ENCODE measurements at regions not wholly inside any gene's neighbourhood (a gene's known extent, or its start where the extent isn't known, plus 50 kb on each side); places are given as distances from the start of the nearest gene placed in this dataset.

DNA sequence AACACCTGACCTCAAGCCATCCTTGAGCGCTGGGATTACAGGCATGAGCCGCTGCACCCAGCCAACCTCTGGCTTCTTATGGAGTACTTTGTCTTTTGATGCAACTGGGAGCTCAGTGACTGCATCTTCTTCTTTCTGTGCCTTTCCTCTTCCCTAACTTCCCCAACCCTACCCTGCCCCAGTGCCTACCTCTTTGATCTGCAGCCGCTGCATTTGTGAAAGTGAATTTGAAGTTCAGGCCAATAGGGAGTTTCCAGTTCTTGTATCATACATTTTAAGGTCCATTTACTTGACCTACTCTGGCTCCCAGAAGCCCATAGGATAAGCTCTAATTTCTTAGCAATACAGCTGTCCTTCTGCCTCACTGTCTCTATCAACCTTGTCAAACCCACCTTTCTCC is 52.2 kb downstream of the KCNC4 start:
- TF ChIP-seq, protein P1, sequence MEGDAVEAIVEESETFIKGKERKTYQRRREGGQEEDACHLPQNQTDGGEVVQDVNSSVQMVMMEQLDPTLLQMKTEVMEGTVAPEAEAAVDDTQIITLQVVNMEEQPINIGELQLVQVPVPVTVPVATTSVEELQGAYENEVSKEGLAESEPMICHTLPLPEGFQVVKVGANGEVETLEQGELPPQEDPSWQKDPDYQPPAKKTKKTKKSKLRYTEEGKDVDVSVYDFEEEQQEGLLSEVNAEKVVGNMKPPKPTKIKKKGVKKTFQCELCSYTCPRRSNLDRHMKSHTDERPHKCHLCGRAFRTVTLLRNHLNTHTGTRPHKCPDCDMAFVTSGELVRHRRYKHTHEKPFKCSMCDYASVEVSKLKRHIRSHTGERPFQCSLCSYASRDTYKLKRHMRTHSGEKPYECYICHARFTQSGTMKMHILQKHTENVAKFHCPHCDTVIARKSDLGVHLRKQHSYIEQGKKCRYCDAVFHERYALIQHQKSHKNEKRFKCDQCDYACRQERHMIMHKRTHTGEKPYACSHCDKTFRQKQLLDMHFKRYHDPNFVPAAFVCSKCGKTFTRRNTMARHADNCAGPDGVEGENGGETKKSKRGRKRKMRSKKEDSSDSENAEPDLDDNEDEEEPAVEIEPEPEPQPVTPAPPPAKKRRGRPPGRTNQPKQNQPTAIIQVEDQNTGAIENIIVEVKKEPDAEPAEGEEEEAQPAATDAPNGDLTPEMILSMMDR (IDR thresholded peaks at IDR 0.05; ENCODE audit: control extremely low read depth in 1 of 3, insufficient read depth in 1 of 3, low read depth in 1 of 3, low read length in 3 of 3), result no peak
- TF ChIP-seq KDM5A (IDR thresholded peaks at IDR 0.05; ENCODE audit: low read length) (no peak), TEAD4 (IDR thresholded peaks at IDR 0.05; ENCODE audit: low read depth, low read length) (no peak), EZH2 (IDR thresholded peaks at IDR 0.05; ENCODE audit: low read depth, low read length, severe bottlenecking) (no peak), CBX8 (IDR thresholded peaks at IDR 0.05; ENCODE audit: borderline replicate concordance, low read depth, low read length) (no peak), JUN (IDR thresholded peaks at IDR 0.05; ENCODE audit: low read depth, low read length) (no peak), CEBPB (IDR thresholded peaks at IDR 0.05; ENCODE audit: low read depth, low read length) (no peak), POLR2AphosphoS5 (IDR thresholded peaks at IDR 0.05; ENCODE audit: low read depth, low read length) (no peak), GABPA (IDR thresholded peaks at IDR 0.05; ENCODE audit: borderline replicate concordance, insufficient read depth, low read length) (no peak), ATF3 (IDR thresholded peaks at IDR 0.05; ENCODE audit: insufficient read depth, low read depth, low read length) (no peak), EP300 (IDR thresholded peaks at IDR 0.05; ENCODE audit: borderline replicate concordance in 1 of 2, low read depth in 2 of 2, low read length in 2 of 2) (no peak), CBX5 (IDR thresholded peaks at IDR 0.05; ENCODE audit: low read depth, low read length) (no peak)
- TF ChIP-seq, protein P2, sequence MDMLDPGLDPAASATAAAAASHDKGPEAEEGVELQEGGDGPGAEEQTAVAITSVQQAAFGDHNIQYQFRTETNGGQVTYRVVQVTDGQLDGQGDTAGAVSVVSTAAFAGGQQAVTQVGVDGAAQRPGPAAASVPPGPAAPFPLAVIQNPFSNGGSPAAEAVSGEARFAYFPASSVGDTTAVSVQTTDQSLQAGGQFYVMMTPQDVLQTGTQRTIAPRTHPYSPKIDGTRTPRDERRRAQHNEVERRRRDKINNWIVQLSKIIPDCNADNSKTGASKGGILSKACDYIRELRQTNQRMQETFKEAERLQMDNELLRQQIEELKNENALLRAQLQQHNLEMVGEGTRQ (IDR thresholded peaks at IDR 0.05; ENCODE audit: low read length), result no peak

Measured in H1 (cell line).